NOMO-1 treated with DMSO at 0.1 percent for 48 hours (cell line): ENCODE measurements at regions not wholly inside any gene's neighbourhood (a gene's known extent, or its start where the extent isn't known, plus 50 kb on each side); places are given as distances from the start of the nearest gene placed in this dataset.
"Not testable (repeated sequence)": the region's sequence is repeated elsewhere in the genome, so short reads cannot be mapped to it uniquely, and the experiment has no call there.

Experiments
- DNase-seq: peaks from one replicate; lab custom pipeline; 2025; ENCODE audit not compliant: unreplicated experiment; lab: John Stamatoyannopoulos, UW

GRCh38 chr9:30012622-30013021 is 2371.8 kb upstream of the ACO1 start:
- DNase-seq: no peak

GRCh38 chr9:30015073-30015472 is 2369.4 kb upstream of the ACO1 start:
- no peak for DNase-seq

DNA sequence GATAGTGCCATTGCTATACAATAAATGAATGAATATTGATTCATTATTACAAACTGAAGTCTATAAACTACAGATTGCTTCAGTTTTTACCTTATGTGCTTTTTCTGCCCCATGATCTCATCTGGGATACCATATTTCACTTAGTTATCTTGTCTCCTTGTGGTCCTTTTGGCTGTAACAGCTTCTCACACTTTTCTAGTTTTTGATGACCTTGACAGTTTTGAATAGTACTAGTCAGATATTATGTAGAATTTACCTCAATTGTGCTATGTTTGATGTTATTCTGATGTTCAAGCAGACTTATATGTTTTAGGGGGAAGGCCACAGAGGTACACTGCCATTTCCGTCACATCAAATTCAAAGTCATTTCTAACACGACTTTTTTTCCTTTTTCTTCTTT is 2364.3 kb upstream of the ACO1 start:
- DNase-seq: no peak

GRCh38 chr9:30035761-30036160 is 2348.7 kb upstream of the ACO1 start:
- no peak for DNase-seq

DNA sequence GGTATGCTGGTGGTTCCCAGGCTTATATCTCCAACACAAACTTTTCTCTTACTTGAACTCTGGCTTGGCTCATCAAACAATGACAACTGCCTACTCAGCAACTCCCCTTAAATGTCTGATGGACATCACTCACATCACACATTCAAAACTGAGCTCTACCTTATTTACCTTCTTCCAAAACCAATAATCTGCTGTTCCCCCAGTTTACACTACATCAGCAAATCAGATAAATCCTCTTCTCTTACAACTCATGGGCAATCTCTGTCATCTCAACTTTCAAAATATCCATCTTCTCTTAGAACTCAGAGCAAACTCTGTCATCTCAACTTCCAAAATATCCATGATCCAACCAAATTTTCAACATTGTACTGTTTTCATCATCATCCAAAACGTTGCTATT is 2347.9 kb upstream of the ACO1 start:
- no peak for DNase-seq

- no peak for DNase-seq
Observed at GRCh38 chr9:30039712-30040111, 2344.7 kb upstream of the ACO1 start.

DNA sequence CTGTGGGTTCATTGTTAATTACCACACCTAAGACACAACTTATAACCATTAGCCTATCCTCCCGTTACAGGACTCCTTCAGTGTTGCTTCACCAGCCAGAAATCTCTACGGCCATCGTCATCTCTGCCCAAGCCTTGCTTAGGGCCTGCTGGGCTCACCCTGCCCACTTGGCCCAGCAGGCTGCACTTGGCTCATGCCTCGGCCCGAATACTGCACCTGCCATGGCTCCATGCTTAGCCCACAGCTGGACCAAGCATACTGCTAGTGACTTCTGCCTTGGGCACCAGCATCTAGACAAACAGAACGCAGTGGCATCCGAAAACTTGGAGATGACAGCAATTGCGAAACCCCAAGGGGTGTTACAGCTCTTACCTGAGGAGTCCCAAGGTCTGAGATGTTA is 2336.0 kb upstream of the ACO1 start:
- no peak for DNase-seq

GRCh38 chr9:30058463-30058862 is 2326.0 kb upstream of the ACO1 start:
- DNase-seq: no peak

- DNase-seq: no peak
Observed at GRCh38 chr9:30060976-30061375, 2323.5 kb upstream of the ACO1 start.

DNA sequence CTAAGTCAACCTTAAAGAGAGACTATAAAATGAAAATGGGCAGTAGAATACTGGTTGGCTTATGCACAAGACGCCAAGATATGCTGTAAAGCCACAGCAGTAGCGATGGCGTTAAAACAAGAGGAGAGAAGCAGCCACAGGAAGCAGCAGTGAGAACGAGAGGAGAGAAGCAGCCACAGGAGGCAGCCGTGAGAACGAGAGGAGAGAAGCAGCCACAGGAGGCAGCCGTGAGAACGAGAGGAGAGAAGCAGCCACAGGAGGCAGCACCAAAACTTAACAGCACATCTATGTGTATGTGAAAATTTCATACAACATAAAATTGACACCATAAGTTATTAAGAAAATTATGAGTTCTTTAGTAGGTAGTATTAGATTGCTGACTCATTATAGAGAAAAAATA is 2318.6 kb upstream of the ACO1 start:
- no peak for DNase-seq

GRCh38 chr9:30069236-30069635 is 2315.2 kb upstream of the ACO1 start:
- DNase-seq: not testable (repeated sequence)

GRCh38 chr9:30075022-30075421 is 2309.4 kb upstream of the ACO1 start:
- no peak for DNase-seq

GRCh38 chr9:30075451-30076199 is 2308.8 kb upstream of the ACO1 start:
- DNase-seq: no peak

- DNase-seq: no peak
Observed at GRCh38 chr9:30078195-30078594, 2306.2 kb upstream of the ACO1 start.

GRCh38 chr9:30089428-30089827 is 2295.0 kb upstream of the ACO1 start:
- no peak for DNase-seq

DNA sequence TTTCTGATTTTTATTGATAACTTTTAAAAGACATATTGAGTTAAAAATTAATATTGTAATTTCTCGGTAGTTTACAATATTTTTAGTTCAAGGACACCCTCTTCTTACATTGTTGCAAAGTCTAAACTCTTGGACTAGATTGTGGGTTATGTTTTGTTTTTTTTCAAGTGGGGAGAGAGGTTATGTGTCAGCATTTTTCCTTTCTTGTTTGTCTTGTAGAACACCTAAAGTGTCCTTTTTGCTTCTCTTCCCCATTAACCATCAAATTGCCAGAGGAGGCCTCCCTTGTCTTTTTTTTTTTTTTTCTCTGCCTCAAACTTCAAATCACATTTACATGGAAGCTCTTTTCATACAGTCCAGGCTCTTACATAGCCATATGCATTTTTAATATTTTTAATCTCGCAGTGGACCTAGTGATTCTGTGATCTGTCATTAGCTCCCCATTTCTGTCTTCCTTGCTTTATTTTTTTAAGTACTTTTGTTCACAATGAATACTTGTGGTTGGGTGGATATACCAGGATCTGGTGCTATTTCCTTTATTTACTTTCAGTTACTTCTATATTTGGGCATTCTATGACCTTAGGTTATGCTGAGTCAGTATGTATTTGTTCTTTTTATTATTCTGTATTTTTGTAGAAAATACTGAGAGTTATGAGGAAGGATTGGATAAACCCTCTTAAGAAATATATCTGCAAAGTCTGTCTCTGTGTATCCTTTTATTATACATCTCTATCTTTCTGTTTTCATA is 2280.6 kb upstream of the ACO1 start:
- DNase-seq: no peak

- not testable (repeated sequence) for DNase-seq
Observed at GRCh38 chr9:30107134-30107533, 2277.3 kb upstream of the ACO1 start.

DNA sequence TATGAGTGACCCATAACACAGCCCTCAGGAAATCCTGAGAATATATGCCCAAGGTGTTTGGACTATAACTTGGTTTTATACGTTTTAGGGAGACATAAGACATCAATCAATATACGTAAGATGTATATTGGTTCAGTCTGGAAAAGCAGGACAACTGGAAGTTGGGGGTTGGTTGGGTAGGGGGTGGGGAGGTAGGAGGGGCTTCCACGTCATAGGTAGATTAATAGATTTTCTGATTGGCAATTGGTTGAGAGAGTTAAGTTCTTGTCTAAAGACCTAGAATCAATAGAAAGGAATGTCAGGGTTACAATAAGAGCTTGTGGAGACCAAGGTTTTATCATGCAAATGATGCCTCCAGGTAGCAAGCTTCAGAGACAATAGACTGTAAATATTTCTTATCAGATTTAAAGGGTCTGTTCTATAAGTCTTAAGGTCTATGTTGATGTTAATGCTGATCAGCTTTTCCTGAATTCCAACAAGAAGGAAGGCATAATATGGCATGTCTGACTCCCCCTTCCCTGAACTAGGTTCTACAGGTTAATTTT is 2267.7 kb upstream of the ACO1 start:
- DNase-seq: no peak

GRCh38 chr9:30120666-30121065 is 2263.8 kb upstream of the ACO1 start:
- no peak for DNase-seq

DNA sequence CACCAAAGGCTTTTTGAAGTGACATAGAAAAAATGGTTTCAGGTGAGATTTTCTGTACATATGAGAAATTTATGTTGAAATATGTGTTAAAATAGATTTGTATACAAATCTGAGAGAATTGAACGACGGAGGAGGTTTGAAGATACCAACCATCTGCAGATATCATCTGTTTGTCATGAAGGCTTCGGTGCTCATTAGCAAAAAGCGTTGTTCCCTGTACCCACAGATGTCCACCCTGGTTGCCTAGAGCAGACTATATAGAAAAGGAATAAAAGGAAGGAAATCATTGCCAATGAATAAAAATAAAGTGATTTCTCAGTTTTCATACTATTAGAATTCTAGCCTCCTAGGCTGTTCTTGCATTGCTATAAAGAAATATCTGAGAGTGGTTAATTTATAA is 2262.8 kb upstream of the ACO1 start:
- DNase-seq: no peak

DNA sequence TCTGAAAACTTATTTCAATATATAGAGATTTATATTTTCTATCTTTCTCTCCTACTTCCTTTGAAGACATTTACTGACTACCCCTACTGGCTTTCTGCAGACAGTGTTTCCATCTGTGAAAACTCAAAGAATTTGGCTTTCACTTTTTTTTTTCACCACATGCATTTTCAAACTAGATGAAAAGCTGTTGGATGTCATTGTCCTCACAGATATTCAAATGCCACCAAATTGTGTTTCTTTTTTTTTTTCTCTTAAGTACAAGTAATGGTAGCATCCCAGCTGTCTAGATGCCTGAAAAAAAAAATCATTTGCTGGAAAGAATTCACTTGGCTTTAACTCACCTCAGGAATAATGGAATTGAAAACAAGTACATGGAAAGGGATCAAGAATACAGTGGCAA is 2258.6 kb upstream of the ACO1 start:
- no peak for DNase-seq

DNA sequence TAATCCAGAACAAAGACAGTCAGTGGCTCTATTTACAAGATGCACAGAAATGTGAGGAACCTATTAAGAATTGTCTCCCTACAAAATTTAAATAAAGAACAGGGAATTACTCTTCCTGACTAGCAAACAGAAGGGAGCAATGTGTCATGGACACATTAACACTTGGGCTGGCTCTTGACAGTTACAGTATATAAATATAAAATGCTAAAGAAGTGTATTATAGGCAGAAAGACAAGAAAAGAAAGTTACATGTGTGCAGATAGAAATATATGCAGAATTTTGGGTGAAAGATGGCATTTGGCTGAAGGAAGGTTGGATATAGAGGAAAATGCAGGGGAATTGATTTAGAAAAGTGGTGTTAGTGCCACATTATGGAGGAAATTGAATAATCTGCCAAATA is 2257.1 kb upstream of the ACO1 start:
- DNase-seq: no peak
